Caco-2 (cell line): ENCODE measurements at regions not wholly inside any gene's neighbourhood (a gene's known extent, or its start where the extent isn't known, plus 50 kb on each side); places are given as distances from the start of the nearest gene placed in this dataset.

Experiments used
- BruUV-seq: library from RNA; stranded (reverse); fragments of 400-500 nt; replicated peaks from 2 replicates; lab custom pipeline; 2021; lab: Mats Ljungman, UMichigan
- CTCF ChIA-PET: fragments of 300-600 bp; sonication (Branson Sonifier 250); formaldehyde crosslinking; loops from one replicate; lab custom pipeline; 2022; ENCODE audit warnings: antibody characterized with exemption; lab: Charles Lee
- POLR2A ChIA-PET: fragments of 300-600 bp; sonication (Branson Sonifier 250); formaldehyde crosslinking; loops from one replicate; lab custom pipeline; 2022; ENCODE audit warnings: antibody characterized with exemption; lab: Charles Lee
- DNase-seq, 2 experiments: peaks; one replicate each; pipeline versions ENCODE4 v3.0.0 to v3.0.0-alpha.2; 2020 to 2022
- H3K27me3 ChIP-seq: replicated peaks from 2 replicates; pipeline ENCODE4 v1.6.0; 2011; ENCODE audit warnings: low read length; ENCODE audit not compliant: control insufficient read depth, insufficient read depth
- H3K36me3 ChIP-seq: 2 replicates; pipeline ENCODE4 v1.5.1; 2011; ENCODE audit warnings: low read length; ENCODE audit not compliant: control insufficient read depth, insufficient read depth
- H3K4me1 ChIP-seq: fragments of 250-450 bp; sonication (Bioruptor Pico); 2 replicates; pipeline ENCODE4 v1.5.1; 2020; ENCODE audit warnings: mild to moderate bottlenecking
- H3K4me3 ChIP-seq: 2 replicates; pipeline ENCODE4 v1.5.1; 2011; ENCODE audit warnings: low read depth, mild to moderate bottlenecking, control low read depth, low read length
- H3K9me3 ChIP-seq: fragments of 250-450 bp; sonication (Bioruptor Pico); 2 replicates; pipeline ENCODE4 v1.5.1; 2020; ENCODE audit warnings: mild to moderate bottlenecking, moderate library complexity
- H3K27ac Mint-ChIP-seq: one replicate; pipeline ENCODE4 v1.8.0; 2022; ENCODE audit warnings: mixed read lengths; ENCODE audit not compliant: unreplicated experiment
- H3K27me3 Mint-ChIP-seq: one replicate; pipeline ENCODE4 v1.8.0; 2022; ENCODE audit warnings: mixed read lengths; ENCODE audit not compliant: insufficient read depth, unreplicated experiment
- H3K36me3 Mint-ChIP-seq: one replicate; pipeline ENCODE4 v1.8.0; 2022; ENCODE audit warnings: mild to moderate bottlenecking, mixed read lengths; ENCODE audit not compliant: insufficient read depth, unreplicated experiment
- H3K4me1 Mint-ChIP-seq: one replicate; pipeline ENCODE4 v1.8.0; 2022; ENCODE audit warnings: low read depth, mixed read lengths; ENCODE audit not compliant: unreplicated experiment
- H3K4me3 Mint-ChIP-seq: one replicate; pipeline ENCODE4 v1.8.0; 2022; ENCODE audit warnings: mild to moderate bottlenecking, moderate library complexity, mixed read lengths; ENCODE audit not compliant: unreplicated experiment
- H3K9me3 Mint-ChIP-seq: one replicate; pipeline ENCODE4 v1.8.0; 2022; ENCODE audit warnings: mixed read lengths; ENCODE audit not compliant: unreplicated experiment
- intact Hi-C: fragments of 100-400 bp; cut with micrococcal nuclease; formaldehyde crosslinking; loops from one replicate; pipeline ENCODE4 v1.10.0; 2022; ENCODE audit not compliant: unreplicated experiment
- TF ChIP-seq, protein P1 (sequence below), 2 experiments: fragments of 200-600 bp in 1 of 2; IDR thresholded peaks; 1 replicate in 1 of 2; 2 replicates in 1 of 2; pipeline versions ENCODE4 v1.5.1 to v1.8.0; 2011 to 2022; ENCODE audit warnings: antibody characterized with exemption in 1 of 2, control low read depth in 1 of 2, inconsistent platforms in 1 of 2, low read depth in 1 of 2, low read length in 1 of 2, mild to moderate bottlenecking in 1 of 2, moderate library complexity in 1 of 2; ENCODE audit not compliant: insufficient read depth in 1 of 2, severe bottlenecking in 1 of 2, unreplicated experiment in 1 of 2

DNA sequence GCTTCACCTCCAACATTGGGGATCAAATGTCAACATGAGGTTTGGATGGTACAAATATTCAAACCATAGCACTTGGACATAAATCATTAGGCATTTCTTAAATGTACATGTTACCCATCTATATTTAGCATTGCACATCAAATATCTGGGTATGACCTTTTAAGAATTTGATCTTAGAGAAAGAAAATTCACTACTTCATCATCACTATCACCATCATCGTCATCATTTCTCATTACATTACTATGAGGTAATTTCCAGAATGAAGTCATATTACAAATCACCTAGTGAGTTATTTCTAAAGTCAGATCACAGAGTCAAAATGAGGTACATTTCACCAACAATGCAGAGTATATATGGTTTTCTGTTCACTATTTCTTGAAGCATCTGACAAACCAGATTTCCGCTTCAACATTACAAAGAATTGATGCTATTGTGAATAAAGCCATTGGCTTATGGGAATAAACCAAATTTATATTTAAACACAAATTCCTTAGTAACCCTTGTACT, 356.4 kb upstream of the GYPC start:
- no peak overlapping the region for H3K27ac Mint-ChIP-seq
- H3K36me3 ChIP-seq: peaks cover 2% of the 10 kb centered on the region; the same call in 1 of the 2 replicates
- no TSS peak for BruUV-seq
- H3K4me3 Mint-ChIP-seq: no peak overlapping the region
- H3K9me3 ChIP-seq: no peaks in the 10 kb centered on the region
- peaks cover 27% of the 10 kb centered on the region for H3K4me1 ChIP-seq
- DNase-seq: no peak
- peaks cover 6% of the 10 kb centered on the region for H3K36me3 Mint-ChIP-seq
- H3K9me3 Mint-ChIP-seq: no peaks in the 10 kb centered on the region
- no peak overlapping the region for H3K4me3 ChIP-seq
- H3K4me1 Mint-ChIP-seq: peaks cover 6% of the 10 kb centered on the region
- intact Hi-C loops: loop anchor here (5.0 kb wide), 2 partner anchors 247 to 698 kb away; no protein-coding TSS in a partner anchor
- TF ChIP-seq, protein P1, sequence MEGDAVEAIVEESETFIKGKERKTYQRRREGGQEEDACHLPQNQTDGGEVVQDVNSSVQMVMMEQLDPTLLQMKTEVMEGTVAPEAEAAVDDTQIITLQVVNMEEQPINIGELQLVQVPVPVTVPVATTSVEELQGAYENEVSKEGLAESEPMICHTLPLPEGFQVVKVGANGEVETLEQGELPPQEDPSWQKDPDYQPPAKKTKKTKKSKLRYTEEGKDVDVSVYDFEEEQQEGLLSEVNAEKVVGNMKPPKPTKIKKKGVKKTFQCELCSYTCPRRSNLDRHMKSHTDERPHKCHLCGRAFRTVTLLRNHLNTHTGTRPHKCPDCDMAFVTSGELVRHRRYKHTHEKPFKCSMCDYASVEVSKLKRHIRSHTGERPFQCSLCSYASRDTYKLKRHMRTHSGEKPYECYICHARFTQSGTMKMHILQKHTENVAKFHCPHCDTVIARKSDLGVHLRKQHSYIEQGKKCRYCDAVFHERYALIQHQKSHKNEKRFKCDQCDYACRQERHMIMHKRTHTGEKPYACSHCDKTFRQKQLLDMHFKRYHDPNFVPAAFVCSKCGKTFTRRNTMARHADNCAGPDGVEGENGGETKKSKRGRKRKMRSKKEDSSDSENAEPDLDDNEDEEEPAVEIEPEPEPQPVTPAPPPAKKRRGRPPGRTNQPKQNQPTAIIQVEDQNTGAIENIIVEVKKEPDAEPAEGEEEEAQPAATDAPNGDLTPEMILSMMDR (IDR thresholded peaks at IDR 0.05; ENCODE audit: insufficient read depth in 1 of 2, low read depth in 1 of 2, low read length in 1 of 2, severe bottlenecking in 1 of 2, unreplicated experiment in 1 of 2): no peak
- H3K27me3 ChIP-seq: no peaks in the 10 kb centered on the region
- ChIA-PET CTCF (no interaction called here), POLR2A (no interaction called here)
- no peaks in the 10 kb centered on the region for H3K27me3 Mint-ChIP-seq

GRCh38 chr2:126300348-126300747, 355.6 kb upstream of the GYPC start:
- Mint-ChIP-seq H3K27ac (no peak overlapping the region), H3K9me3 (no peaks in the 10 kb centered on the region), H3K36me3 (peaks cover 6% of the 10 kb centered on the region), H3K4me3 (no peak overlapping the region), H3K27me3 (no peaks in the 10 kb centered on the region), H3K4me1 (peaks cover 6% of the 10 kb centered on the region)
- TF ChIP-seq, protein P1 (IDR thresholded peaks at IDR 0.05; ENCODE audit: insufficient read depth in 1 of 2, low read depth in 1 of 2, low read length in 1 of 2, severe bottlenecking in 1 of 2, unreplicated experiment in 1 of 2): no peak
- Histone ChIP-seq H3K36me3 (peaks cover 2% of the 10 kb centered on the region; the same call in 1 of the 2 replicates), H3K9me3 (no peaks in the 10 kb centered on the region), H3K4me1 (peaks cover 27% of the 10 kb centered on the region), H3K27me3 (no peaks in the 10 kb centered on the region), H3K4me3 (no peak overlapping the region)
- intact Hi-C loops: loop anchor here (10.0 kb wide), 1 partner anchor 276 kb away; no protein-coding TSS in a partner anchor
- no peak for DNase-seq
- POLR2A ChIA-PET: no interaction called here
- CTCF ChIA-PET: no interaction called here
- no TSS peak for BruUV-seq

DNA sequence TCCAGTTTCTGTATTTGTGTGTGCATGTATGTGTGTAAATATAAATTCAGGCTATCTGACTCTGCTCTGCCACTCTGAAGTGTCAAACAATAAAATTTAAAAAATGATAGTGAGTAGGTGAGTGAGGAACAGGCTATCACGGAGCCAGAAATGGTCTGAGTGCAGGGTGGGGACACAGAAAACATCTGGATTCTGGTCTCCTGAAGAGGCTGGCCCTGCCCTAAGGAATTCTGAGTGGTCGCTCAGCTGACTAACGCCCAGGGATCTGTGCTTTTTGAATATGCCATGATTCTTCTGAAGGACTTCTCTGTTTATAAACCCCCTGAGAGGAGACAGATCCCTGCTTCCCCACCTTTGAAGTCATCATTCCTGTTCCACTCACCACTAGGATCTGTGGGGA, 353.9 kb upstream of the GYPC start:
- Mint-ChIP-seq H3K4me3 (no peak overlapping the region), H3K4me1 (peaks cover 11% of the 10 kb centered on the region), H3K27ac (peak overlapping the region; percentile 0), H3K36me3 (peaks cover 6% of the 10 kb centered on the region), H3K27me3 (no peaks in the 10 kb centered on the region), H3K9me3 (no peaks in the 10 kb centered on the region)
- Histone ChIP-seq H3K4me3 (no peak overlapping the region), H3K9me3 (no peaks in the 10 kb centered on the region), H3K4me1 (peaks cover 27% of the 10 kb centered on the region), H3K36me3 (peaks cover 2% of the 10 kb centered on the region; the same call in 1 of the 2 replicates), H3K27me3 (no peaks in the 10 kb centered on the region)
- POLR2A ChIA-PET: no interaction called here
- TF ChIP-seq, protein P1 (IDR thresholded peaks at IDR 0.05; ENCODE audit: insufficient read depth in 1 of 2, low read depth in 1 of 2, low read length in 1 of 2, severe bottlenecking in 1 of 2, unreplicated experiment in 1 of 2): no peak
- no TSS peak for BruUV-seq
- CTCF ChIA-PET: interaction anchor here (0.6 kb wide), 1 partner anchor 58 kb away, joined by 3 read pairs; no protein-coding TSS in a partner anchor
- no peak for DNase-seq
- intact Hi-C loops: loop anchor here (10.0 kb wide), 1 partner anchor 277 kb away; no protein-coding TSS in a partner anchor
